OCI-M1 (cell line): ENCODE measurements at regions not wholly inside any gene's neighbourhood (a gene's known extent, or its start where the extent isn't known, plus 50 kb on each side); places are given as distances from the start of the nearest gene placed in this dataset.

ENCODE experiments used
- DNase-seq: peaks from one replicate; lab custom pipeline; 2025; lab: John Stamatoyannopoulos, UW

GRCh38 chr20:11780765-11781369, 136.8 kb upstream of the BTBD3 start:
- no peak for DNase-seq

- no peak for DNase-seq
These were observed 134.4 kb upstream of the BTBD3 start for GRCh38 chr20:11783102-11783850.

- DNase-seq: no peak
These were observed 131.7 kb upstream of the BTBD3 start for GRCh38 chr20:11785885-11786507.

- DNase-seq: peak; percentile 79
These were observed 127.6 kb upstream of the BTBD3 start for GRCh38 chr20:11790046-11790445.

- no peak for DNase-seq
These were observed 126.4 kb upstream of the BTBD3 start for GRCh38 chr20:11791316-11791715.

GRCh38 chr20:11791835-11792567, 125.7 kb upstream of the BTBD3 start:
- DNase-seq: no peak

- DNase-seq: no peak
These were observed 125.1 kb upstream of the BTBD3 start for GRCh38 chr20:11792568-11792953.

- DNase-seq: no peak
These were observed 123.2 kb upstream of the BTBD3 start for GRCh38 chr20:11794525-11794924.

GRCh38 chr20:11795071-11795615, 122.5 kb upstream of the BTBD3 start:
- no peak for DNase-seq

- DNase-seq: no peak
These were observed 121.7 kb upstream of the BTBD3 start for GRCh38 chr20:11796026-11796425.

- no peak for DNase-seq
These were observed 120.5 kb upstream of the BTBD3 start for GRCh38 chr20:11797156-11797555.

- DNase-seq: no peak
These were observed 118.4 kb upstream of the BTBD3 start for GRCh38 chr20:11799281-11799684.

GRCh38 chr20:11807054-11808048, 110.3 kb upstream of the BTBD3 start:
- DNase-seq: no peak

GRCh38 chr20:11808841-11809240, 108.9 kb upstream of the BTBD3 start:
- DNase-seq: no peak

- DNase-seq: no peak
These were observed 107.2 kb upstream of the BTBD3 start for GRCh38 chr20:11810311-11811083.

- no peak for DNase-seq
These were observed 104.4 kb upstream of the BTBD3 start for GRCh38 chr20:11813106-11813890.

- no peak for DNase-seq
These were observed 103.4 kb upstream of the BTBD3 start for GRCh38 chr20:11814267-11814666.

- DNase-seq: no peak
These were observed 96.9 kb upstream of the BTBD3 start for GRCh38 chr20:11820838-11821237.

- DNase-seq: no peak
These were observed 95.2 kb upstream of the BTBD3 start for GRCh38 chr20:11822540-11822794.

GRCh38 chr20:11826334-11826733, 91.4 kb upstream of the BTBD3 start:
- no peak for DNase-seq
